ENCODE measurements at regions not wholly inside any gene's neighbourhood (a gene's known extent, or its start where the extent isn't known, plus 50 kb on each side); places are given as distances from the start of the nearest gene placed in this dataset.

DNA sequence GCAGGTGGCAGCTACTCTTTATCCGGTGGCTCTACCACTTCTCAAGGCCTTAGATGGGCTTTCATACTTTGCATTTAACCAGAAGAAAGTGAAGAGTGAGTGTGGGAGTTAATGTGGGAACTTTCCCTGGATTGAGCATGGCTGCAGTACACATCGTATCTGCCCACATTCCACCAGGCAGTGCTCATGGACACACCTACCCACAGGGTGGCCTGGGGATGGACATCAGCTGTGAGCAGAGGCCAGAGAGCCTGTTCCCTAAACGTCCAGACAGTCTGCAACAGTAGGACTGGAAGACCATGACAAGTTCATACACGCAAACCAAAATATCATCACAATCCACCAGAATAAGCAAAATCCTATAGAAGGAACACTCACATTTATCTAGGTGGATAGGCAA is 213.8 kb downstream of the IRX1 start:
- Mint-ChIP-seq H3K36me3 (no peaks in the 10 kb centered on the region), H3K4me1 (no peaks in the 10 kb centered on the region), H3K4me3 (no peak overlapping the region), H3K9me3 (ENCODE audit: low read depth) (peaks cover 16% of the 10 kb centered on the region), H3K27ac (no peak overlapping the region), H3K27me3 (no peaks in the 10 kb centered on the region)
- ATAC-seq: no peak
- CTCF ChIA-PET: no interaction called here
- no peak for DNase-seq

DNA sequence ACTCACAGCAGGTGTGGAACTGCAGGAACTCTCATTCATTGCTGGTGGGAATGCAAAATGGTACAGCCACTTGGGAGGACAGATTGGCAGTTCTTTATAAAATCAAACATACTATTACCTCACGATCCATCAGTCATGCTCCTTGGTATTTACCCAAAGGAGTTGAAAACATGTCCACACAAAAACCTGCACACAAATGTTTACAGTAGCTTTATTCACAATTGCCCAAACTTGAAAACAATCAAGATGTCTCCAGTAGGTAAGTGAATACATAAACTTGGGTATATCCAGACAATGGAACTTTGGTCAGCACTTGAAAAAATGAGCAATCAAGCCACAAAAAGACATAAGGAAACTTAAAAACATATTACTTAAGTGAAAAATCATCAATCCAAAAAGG is 215.5 kb downstream of the IRX1 start:
- Mint-ChIP-seq H3K9me3 (ENCODE audit: low read depth) (peaks cover 16% of the 10 kb centered on the region), H3K4me3 (no peak overlapping the region), H3K36me3 (no peaks in the 10 kb centered on the region), H3K27me3 (no peaks in the 10 kb centered on the region), H3K27ac (no peak overlapping the region), H3K4me1 (no peaks in the 10 kb centered on the region)
- CTCF ChIA-PET: no interaction called here
- ATAC-seq (no peak), DNase-seq (no peak)

DNA sequence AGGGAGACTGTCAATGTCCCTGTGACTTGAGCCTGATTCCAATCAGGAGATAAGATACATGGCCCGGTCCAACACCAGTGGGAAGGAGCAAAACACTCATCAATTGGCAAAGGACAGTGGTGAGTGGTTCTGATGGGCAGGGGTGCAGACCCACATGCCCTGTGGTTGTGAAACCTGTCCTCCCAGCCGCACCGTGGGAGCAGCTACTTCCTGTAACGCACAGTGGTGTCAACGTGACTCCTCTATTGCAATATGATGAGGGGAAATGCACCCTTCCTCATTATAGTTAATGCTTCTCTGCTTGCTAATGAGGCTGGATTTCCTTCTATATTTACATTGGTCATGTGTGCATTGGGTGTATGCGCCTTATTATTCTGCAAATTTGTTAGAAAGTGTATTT is 223.0 kb downstream of the IRX1 start:
- no peak for ATAC-seq
- H3K4me1 Mint-ChIP-seq: no peaks in the 10 kb centered on the region
- peaks cover 11% of the 10 kb centered on the region for H3K9me3 Mint-ChIP-seq (ENCODE audit: low read depth)
- H3K27ac Mint-ChIP-seq: no peak overlapping the region
- DNase-seq: no peak
- no peak overlapping the region for H3K4me3 Mint-ChIP-seq
- no peaks in the 10 kb centered on the region for H3K36me3 Mint-ChIP-seq
- no peaks in the 10 kb centered on the region for H3K27me3 Mint-ChIP-seq
- CTCF ChIA-PET: no interaction called here

DNA sequence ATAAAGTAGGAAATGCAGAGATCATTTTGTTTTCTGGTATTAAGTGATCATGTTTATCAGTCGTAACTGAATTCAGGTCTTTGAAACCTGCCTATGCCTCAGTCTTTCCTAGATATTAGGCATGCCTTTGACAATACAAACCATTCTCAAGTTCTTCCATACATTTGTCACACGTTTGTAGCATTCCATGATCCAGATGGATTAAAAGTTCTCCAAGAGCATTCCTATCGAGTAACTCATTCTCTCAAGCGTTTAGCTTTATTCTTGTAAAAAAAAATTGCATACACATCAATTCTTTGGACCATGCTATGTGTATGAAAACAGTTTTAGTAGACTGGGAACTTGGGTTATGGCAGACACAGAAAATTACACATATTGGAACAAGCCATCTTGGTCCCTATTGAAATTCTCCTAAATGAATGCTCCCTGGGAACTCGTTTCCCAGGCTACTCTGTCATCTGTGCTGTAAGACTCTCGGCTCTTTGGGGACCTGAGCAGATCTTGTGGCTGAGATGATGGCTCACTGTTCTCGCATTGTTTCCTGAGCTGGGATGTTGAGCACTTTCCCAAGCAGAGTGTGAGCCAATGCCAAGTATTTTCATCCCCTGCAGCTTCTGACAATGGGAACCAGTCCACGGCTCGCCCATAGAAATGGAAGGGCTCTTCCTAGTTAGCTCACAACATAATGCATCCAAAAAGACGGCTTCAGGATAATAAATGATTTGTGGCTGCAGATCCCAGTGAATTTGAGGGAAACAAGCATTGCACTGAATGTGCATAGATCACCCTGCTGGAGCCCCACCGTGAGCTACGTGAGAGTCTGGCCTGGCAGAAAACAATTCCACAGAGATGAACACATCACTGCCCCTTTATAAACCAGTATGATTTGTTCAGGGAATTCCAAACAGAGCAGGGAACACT is 230.2 kb downstream of the IRX1 start:
- Mint-ChIP-seq H3K27me3 (no peaks in the 10 kb centered on the region), H3K9me3 (ENCODE audit: low read depth) (peaks cover 2% of the 10 kb centered on the region), H3K27ac (no peak overlapping the region), H3K36me3 (no peaks in the 10 kb centered on the region), H3K4me3 (no peak overlapping the region), H3K4me1 (no peaks in the 10 kb centered on the region)
- DNase-seq (no peak), ATAC-seq (no peak)
- CTCF ChIA-PET: no interaction called here

DNA sequence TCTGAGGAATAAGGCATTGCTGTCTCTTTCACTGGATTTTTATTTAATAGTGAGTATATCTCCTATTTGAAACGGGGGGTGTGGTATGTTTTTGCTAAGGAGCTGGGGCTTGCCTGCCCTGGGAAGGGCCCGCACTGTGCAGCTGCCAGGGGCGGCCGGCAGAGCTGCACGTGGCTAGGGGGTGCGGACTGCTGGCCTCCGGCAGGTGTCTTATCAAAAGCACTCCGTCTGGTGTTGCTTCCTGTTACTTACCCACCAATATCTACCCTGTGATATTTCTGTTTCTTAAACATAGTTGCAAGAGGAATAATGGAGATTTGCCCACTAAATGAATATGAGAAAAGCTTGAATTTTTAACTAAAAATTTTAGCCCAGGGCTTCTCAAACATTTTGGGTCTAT is 232.0 kb downstream of the IRX1 start:
- CTCF ChIA-PET: no interaction called here
- Mint-ChIP-seq H3K36me3 (no peaks in the 10 kb centered on the region), H3K4me3 (no peak overlapping the region), H3K27ac (no peak overlapping the region), H3K27me3 (no peaks in the 10 kb centered on the region), H3K9me3 (ENCODE audit: low read depth) (peaks cover 2% of the 10 kb centered on the region), H3K4me1 (no peaks in the 10 kb centered on the region)
- no peak for ATAC-seq
- no peak for DNase-seq

DNA sequence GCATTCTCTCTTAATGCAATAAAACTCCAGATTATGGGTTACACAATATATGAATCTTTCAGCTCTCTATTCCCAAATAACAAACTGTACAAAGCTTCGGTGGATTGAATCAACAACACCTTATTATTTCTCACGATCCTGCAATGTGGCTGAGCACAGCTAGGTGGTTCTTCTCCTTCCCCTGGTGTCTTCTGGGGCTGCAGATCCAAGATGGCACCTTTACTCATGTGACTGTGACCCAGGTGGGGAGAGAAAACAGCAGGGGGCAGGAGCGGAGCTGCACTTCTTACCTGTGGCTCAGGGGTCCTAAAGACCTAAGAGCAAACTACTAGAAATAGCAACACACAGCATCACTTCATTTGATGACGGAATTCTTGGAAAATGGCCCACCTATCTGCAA is 233.1 kb downstream of the IRX1 start:
- Mint-ChIP-seq H3K36me3 (no peaks in the 10 kb centered on the region), H3K4me3 (no peak overlapping the region), H3K4me1 (no peaks in the 10 kb centered on the region), H3K27ac (no peak overlapping the region), H3K9me3 (ENCODE audit: low read depth) (no peaks in the 10 kb centered on the region), H3K27me3 (no peaks in the 10 kb centered on the region)
- CTCF ChIA-PET: no interaction called here
- DNase-seq (no peak), ATAC-seq (no peak)

DNA sequence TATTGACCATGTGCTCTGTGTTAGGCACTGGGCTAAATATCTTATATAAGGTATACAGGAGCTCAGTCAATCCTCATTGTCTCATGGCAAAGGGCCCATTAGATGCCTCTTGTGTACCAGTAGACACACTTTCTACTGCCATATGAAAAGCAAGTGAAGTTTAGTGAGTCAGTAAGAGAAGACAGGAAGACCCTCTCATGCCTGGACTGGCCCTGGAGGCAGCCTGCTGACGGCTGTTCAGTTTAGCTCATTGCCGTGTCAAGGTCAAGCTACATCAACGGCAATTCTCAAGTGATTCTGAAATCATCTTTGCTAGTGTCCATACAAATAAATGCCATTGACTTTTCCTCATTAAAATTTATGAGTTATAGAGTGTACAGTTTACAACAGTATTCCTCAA is 237.9 kb downstream of the IRX1 start:
- CTCF ChIA-PET: no interaction called here
- H3K27me3 Mint-ChIP-seq: no peaks in the 10 kb centered on the region
- H3K4me1 Mint-ChIP-seq: no peaks in the 10 kb centered on the region
- DNase-seq (no peak), ATAC-seq (no peak)
- no peak overlapping the region for H3K4me3 Mint-ChIP-seq
- H3K27ac Mint-ChIP-seq: no peak overlapping the region
- H3K9me3 Mint-ChIP-seq (ENCODE audit: low read depth): no peaks in the 10 kb centered on the region
- H3K36me3 Mint-ChIP-seq: no peaks in the 10 kb centered on the region

DNA sequence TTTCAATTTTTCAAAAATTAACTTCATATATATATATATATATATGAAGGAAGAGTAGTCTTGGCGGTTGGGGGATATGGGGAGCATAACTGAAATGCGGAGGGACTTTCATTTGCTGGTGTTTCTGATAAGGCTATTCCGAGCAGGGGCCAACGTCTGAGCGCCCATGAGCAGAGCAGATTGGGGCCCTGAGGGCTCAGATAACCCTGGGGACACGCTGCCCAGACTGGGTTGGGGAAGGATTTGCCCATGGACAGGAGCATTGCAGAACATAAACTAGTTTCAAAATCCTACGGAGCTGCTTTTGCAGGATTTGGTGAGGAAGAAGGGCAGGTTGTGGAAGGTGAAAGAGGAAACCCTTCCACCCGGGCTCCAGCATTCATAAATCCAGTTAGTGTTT is 240.2 kb downstream of the IRX1 start:
- no peak for ATAC-seq
- CTCF ChIA-PET: no interaction called here
- no peaks in the 10 kb centered on the region for H3K9me3 Mint-ChIP-seq (ENCODE audit: low read depth)
- H3K4me1 Mint-ChIP-seq: no peaks in the 10 kb centered on the region
- no peaks in the 10 kb centered on the region for H3K27me3 Mint-ChIP-seq
- no peaks in the 10 kb centered on the region for H3K36me3 Mint-ChIP-seq
- no peak for DNase-seq
- H3K27ac Mint-ChIP-seq: no peak overlapping the region
- no peak overlapping the region for H3K4me3 Mint-ChIP-seq

DNA sequence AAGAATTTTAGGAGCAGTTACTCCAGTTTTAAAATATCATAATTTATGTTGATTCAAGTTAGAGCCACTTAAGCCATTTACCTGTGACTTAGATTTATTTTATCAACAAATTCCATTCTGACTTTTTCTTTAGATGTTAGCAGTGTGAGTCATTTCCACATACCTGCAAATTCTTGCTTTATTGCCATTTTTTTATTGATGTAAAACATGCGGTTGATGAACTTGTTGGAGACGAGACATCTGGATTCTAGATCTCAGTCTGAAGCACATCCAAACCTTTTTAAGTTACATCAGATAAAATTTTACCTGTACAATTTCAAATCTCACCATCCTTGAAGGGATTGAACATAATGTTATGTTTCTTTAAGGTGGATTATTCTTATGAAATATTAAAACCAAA is 240.9 kb downstream of the IRX1 start:
- no peak for DNase-seq
- Mint-ChIP-seq H3K27me3 (no peaks in the 10 kb centered on the region), H3K36me3 (no peaks in the 10 kb centered on the region), H3K4me1 (no peaks in the 10 kb centered on the region), H3K27ac (no peak overlapping the region), H3K9me3 (ENCODE audit: low read depth) (no peaks in the 10 kb centered on the region), H3K4me3 (no peak overlapping the region)
- CTCF ChIA-PET: no interaction called here
- ATAC-seq: no peak

DNA sequence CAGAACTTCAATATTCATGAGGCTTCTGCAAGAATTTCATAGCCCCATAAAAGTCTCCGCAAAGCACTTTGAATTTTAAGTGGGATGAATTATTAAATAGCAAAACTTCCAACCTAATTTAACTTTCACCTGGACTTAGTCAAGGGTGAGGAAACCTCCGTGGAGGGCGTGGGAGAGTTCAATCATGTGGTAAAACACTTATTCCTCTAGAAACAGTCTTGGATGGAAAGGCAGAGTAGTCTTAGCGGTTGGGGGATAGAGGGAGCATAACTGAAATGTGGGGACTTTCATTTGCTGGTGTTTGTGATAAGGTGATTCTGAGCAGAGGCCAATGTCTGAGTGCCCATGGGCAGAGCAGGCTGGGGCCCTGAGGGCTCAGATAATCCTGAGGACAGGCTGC is 241.9 kb downstream of the IRX1 start:
- Mint-ChIP-seq H3K4me1 (no peaks in the 10 kb centered on the region), H3K27ac (no peak overlapping the region), H3K9me3 (ENCODE audit: low read depth) (no peaks in the 10 kb centered on the region), H3K27me3 (no peaks in the 10 kb centered on the region), H3K4me3 (no peak overlapping the region), H3K36me3 (no peaks in the 10 kb centered on the region)
- DNase-seq: no peak
- CTCF ChIA-PET: no interaction called here
- ATAC-seq: no peak

DNA sequence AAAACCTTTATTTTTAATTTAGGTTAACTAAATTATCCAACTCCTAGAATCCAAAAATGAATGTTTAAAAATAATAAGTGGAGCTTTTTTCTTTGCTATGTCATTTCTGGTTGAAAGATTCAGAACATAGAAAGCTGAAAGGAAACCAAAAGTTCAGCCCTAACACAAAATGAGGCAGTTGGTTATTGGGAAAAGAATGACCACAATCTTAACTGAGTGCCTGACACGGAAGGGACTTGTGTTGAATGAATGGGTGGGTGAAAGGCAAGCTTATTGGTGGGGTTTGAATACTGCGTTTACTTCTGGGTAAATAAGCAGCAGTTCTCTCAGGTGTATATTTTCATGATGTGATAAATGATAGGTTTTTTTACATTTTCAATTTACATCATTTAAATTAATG is 243.5 kb downstream of the IRX1 start:
- CTCF ChIA-PET: no interaction called here
- H3K4me1 Mint-ChIP-seq: no peaks in the 10 kb centered on the region

DNA sequence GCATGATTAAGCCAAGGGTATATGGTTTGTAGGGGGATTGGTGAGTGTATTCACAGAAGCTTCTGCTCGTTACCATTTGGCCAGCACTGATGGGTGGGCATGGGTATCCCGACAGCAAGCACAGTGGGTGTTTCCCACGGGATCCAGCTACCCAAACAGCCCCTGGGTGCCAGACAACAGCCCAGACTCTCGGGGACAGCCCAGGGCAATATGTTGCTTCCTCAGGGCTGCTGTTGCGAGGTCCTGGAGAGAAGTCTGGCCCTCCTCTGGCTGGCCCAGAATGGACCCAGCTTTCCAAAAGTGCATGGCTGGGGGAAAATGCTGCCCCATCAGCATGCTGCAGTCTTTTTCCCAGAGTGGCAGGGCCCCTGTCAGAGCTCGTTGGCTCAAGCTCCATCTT is 247.0 kb downstream of the IRX1 start:
- CTCF ChIA-PET: no interaction called here
- no peak overlapping the region for H3K4me3 Mint-ChIP-seq
- H3K36me3 Mint-ChIP-seq: no peaks in the 10 kb centered on the region
- ATAC-seq (no peak), DNase-seq (no peak)
- no peaks in the 10 kb centered on the region for H3K4me1 Mint-ChIP-seq
- no peaks in the 10 kb centered on the region for H3K27me3 Mint-ChIP-seq
- no peak overlapping the region for H3K27ac Mint-ChIP-seq
- no peaks in the 10 kb centered on the region for H3K9me3 Mint-ChIP-seq (ENCODE audit: low read depth)

More for the DNA sequence above, 243.5 kb downstream of the IRX1 start:
- no peaks in the 10 kb centered on the region for H3K9me3 Mint-ChIP-seq (ENCODE audit: low read depth)
- H3K27me3 Mint-ChIP-seq: no peaks in the 10 kb centered on the region
- H3K4me3 Mint-ChIP-seq: no peak overlapping the region
- no peak for ATAC-seq
- no peak for DNase-seq
- no peak overlapping the region for H3K27ac Mint-ChIP-seq
- no peaks in the 10 kb centered on the region for H3K36me3 Mint-ChIP-seq

DNA sequence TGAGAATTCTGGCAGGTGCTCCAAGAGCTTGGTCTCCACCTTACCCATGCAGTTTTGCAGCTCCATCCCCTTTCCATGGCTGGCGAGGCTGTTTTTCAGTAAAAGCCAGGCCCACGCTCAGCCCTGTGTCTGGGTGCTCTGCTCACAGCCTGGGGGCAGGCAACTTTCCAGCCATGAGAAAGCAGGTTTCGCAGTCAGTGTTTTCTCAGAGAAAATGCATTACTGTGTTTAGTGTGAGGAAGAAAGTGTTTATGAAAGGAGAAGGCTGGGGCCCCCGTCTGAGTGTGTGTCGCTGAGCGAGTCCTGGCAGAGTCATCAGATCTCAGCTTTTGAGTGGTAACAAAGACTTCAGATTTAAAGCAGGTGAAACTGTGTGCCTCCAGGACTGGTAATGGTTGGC is 248.1 kb downstream of the IRX1 start:
- no peaks in the 10 kb centered on the region for H3K4me1 Mint-ChIP-seq
- DNase-seq: no peak
- no peak for ATAC-seq
- H3K36me3 Mint-ChIP-seq: no peaks in the 10 kb centered on the region
- peaks cover 2% of the 10 kb centered on the region for H3K9me3 Mint-ChIP-seq (ENCODE audit: low read depth)
- CTCF ChIA-PET: no interaction called here
- no peak overlapping the region for H3K27ac Mint-ChIP-seq
- H3K4me3 Mint-ChIP-seq: no peak overlapping the region
- H3K27me3 Mint-ChIP-seq: no peaks in the 10 kb centered on the region

DNA sequence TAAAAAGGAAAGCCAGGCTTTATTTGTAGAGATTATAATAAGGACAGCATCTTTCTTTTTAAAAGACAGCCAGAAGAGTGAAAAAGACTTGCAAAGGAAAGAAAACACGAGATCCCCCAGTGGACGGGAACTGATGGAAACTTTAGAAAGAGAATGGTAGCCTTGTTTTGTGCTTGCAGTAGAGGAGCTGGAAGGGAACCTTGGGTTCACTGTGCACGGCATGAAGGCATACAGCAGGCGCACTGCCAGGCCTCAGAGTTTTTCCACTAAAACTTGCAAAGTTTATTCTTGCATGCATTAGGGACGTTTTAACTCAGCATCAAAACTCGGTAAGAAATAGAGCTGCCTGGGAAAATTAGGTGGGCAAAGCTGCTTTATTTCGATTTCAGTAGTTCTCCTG is 248.6 kb downstream of the IRX1 start:
- DNase-seq (no peak), ATAC-seq (no peak)
- Mint-ChIP-seq H3K27me3 (no peaks in the 10 kb centered on the region), H3K4me1 (no peaks in the 10 kb centered on the region), H3K36me3 (no peaks in the 10 kb centered on the region), H3K27ac (no peak overlapping the region), H3K4me3 (no peak overlapping the region), H3K9me3 (ENCODE audit: low read depth) (peaks cover 2% of the 10 kb centered on the region)
- CTCF ChIA-PET: no interaction called here

DNA sequence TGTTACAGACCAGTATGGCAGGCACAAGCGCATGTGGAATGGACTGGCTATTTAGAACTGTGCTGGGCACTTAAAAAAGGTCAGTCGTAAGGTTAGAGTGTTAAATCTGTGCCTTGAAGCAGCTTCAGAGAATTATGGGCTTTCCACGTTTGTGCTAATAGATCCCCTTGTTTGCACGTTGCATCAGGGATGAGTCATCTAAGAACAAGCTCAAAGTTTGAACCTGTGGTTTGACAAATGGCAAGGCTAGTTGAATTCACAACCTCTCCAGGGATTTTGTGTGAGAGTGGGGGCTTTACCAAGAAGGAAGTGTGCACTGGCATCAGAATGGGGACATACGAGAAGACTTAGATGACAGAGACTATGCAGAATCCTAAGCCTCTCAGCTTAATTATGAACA is 249.6 kb downstream of the IRX1 start:
- Mint-ChIP-seq H3K4me3 (no peak overlapping the region), H3K36me3 (no peaks in the 10 kb centered on the region), H3K4me1 (no peaks in the 10 kb centered on the region), H3K9me3 (ENCODE audit: low read depth) (peaks cover 2% of the 10 kb centered on the region), H3K27ac (no peak overlapping the region), H3K27me3 (no peaks in the 10 kb centered on the region)
- ATAC-seq (no peak), DNase-seq (no peak)
- CTCF ChIA-PET: no interaction called here

All from activated CD8-positive, alpha-beta memory T cell treated with anti-CD3 and anti-CD28 coated beads, Interleukin-2, amount 10 ng/mL, durations not matched to agents 7 days and 5 days (primary cell).